Ishikawa (cell line): ENCODE measurements at regions not wholly inside any gene's neighbourhood (a gene's known extent, or its start where the extent isn't known, plus 50 kb on each side); places are given as distances from the start of the nearest gene placed in this dataset.

ENCODE experiments used
- FOXM1 ChIP-seq: IDR thresholded peaks from 2 replicates; pipeline ENCODE4 v1.6.1; 2012; ENCODE audit warnings: low read depth, borderline replicate concordance
- ZBTB7A ChIP-seq: IDR thresholded peaks from 2 replicates; pipeline ENCODE4 v1.6.1; 2012; ENCODE audit warnings: low read depth

DNA sequence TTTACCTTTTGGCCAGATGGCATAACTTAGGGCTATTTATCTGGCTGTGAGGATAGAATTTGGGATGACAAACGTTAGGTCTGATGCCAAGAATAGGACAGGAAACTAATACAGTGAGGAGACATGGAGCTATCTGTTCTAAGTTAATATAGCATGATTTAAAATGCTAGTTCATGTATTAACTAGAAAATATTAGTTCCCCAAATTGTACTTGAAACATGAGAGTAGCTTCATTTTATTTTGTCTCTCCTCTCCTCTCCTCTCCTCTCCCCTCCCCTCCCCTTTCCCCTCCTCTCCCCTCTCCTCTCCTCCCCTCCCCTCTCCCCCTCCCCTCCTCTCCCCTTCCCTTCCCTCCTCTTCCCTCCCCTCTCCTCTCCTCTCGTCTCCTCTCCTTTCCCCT, 101.1 kb upstream of the MYO16 start:
- TF ChIP-seq FOXM1, result no peak
- TF ChIP-seq ZBTB7A, result no peak
